HG03097 (cell line): ENCODE measurements at regions not wholly inside any gene's neighbourhood (a gene's known extent, or its start where the extent isn't known, plus 50 kb on each side); places are given as distances from the start of the nearest gene placed in this dataset.

Source experiments
- ATAC-seq: cut with Tn5 transposase; IDR thresholded peaks from one replicate; pipeline ENCODE4 v1.9.1; 2021; ENCODE audit not compliant: unreplicated experiment, low FRiP score

DNA sequence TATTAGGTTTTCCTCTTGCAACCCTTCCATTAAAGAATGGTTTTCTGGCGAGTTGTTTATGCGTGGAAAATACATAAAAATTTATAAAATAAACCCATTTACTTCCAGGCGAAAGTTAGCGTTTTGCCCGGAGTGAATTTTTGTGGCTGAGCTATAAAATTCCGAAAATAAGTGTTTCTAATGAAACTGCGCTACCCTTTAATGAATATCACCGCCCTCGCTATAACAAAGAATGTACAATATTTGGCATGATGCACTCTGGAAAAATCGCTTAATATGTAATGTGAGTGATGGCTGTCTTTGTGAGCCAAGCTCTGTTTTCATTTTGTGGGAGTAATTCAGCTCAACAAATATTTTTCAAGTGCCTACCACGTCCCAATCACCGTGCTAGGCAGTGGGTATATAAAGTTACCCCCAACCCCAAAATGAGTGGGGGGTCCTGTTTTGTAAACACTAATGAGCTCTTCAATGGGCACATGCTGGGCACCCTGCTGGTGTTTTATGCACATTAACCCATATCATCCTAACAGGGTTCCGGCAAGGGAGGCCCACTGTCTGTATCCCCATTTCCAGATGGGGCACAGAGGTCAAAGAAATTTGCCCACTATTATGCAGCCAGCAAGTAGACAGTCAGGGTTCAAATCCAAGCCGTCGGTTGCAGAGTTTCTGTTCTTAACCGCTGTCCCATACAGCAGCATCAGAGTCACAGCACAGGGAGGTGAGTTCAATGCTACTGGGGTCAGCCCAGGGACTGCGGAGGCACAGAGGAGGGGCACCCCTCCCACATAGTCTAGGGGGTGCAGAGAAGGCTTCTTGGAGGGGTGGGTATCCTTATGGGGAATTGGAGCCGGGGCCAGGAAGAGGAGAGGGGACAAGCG, 65.7 kb upstream of the STX18 start:
- ATAC-seq, result no peak

- no peak for ATAC-seq
These were observed 64.5 kb upstream of the STX18 start for GRCh38 chr4:4606321-4606720.

- no peak for ATAC-seq
These were observed 64.0 kb upstream of the STX18 start for GRCh38 chr4:4605849-4606248.

DNA sequence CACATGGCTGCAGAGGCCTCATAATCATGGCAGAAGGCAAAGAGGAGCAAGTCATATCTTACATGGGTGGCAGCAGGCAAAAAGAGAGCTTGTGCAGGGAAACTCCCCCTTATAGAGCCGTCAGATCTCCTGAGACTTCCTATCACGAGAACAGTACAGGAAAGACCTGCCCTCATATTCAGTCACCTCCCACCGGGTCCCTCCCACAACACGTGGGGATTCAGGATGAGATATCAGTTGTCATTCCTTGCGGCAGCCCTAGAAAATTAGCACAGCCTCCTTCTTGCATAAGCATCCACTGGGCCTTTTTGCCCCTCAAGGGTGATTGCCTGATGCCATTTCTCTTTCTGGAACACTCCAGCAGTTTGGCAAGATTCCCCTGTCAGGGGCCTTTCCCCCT, 61.7 kb upstream of the STX18 start:
- no peak for ATAC-seq

- ATAC-seq, result no peak
These were observed 61.2 kb upstream of the STX18 start for GRCh38 chr4:4603067-4603466.

GRCh38 chr4:4602468-4602867, 60.6 kb upstream of the STX18 start:
- no peak for ATAC-seq

DNA sequence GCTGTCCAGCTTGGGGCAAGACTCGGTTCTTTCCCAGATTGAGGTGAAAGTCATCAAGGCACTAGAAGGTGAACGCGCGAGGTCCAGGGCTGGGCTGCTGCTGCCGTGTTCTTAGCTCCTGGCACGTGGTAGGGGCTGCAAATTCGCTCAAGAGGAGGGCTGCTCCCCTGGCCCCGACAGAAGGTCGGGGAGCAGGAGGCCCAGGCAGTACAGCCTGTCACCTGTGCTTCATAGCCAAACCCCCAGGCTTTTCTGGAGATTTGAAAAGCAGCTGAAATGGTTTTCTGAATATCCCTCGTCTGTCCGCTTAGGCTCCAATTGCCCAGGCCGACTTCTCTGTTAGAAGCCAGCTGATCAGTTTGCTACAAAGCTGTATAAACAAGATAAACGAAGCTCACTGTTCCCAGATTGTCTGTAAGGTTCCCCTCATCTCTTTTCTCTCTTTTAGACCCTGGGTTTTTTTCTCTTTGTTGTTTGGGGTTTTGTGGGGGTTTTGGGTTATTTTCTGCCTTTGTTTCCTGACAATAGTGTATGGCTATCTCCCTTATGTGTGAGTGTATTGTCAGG, 60.0 kb upstream of the STX18 start:
- no peak for ATAC-seq

DNA sequence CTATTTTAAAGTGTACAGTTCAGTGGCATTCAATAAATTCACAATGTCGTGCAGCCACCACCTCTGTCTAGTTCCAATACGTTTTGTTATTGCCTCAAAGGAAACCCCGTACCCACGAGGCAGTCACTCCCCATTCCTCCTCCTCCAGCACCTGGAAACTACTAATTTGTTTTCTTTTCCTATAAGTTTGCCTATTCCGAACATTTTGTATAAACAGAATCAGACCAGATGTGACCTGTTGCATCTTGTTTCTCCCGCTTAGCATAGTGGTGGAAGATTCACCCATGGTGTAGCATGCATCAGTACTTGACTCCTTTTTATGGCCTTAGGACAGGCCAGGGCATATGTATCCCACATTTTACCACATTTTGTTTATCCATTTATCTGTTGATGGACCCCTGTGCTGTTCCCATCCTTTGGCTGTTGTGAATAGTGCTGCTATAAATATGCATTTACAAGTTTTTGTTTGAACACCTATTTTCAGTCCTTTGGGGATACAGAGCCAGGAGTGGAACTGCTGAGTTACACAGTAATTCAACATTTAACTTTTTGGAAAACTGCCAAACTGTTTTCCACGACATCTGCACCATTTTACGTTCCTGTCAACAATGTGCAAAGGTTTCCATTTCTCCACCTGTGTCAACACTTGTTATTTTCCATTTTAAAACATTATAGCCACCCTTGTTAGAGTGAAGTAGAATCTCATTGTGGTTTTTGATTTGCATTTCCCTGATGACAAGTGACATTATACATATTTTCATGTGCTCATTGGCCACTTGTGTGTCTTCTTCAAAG, 57.8 kb upstream of the STX18 start:
- ATAC-seq, result no peak

GRCh38 chr4:4598851-4599411, 57.1 kb upstream of the STX18 start:
- ATAC-seq, result no peak

DNA sequence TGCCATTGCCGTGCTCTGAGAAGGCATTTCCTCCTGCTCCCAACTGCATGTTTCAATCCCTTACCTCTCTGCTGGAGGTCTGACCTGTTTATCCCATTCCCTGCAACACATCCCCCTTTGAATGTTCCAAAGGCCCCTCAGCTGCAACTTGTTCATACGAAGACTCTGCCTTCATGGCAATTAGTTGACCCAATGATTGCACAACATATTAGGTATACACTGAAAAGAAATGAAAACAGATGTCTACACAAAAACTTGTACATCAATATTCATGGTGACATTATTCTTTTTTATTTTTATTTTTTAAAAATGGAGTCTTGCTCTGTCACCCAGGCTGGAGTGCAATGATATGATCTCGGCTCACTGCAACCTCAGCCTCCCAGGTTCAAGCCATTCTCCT, 54.9 kb upstream of the STX18 start:
- ATAC-seq, result no peak

GRCh38 chr4:4595252-4595651, 53.4 kb upstream of the STX18 start:
- no peak for ATAC-seq

DNA sequence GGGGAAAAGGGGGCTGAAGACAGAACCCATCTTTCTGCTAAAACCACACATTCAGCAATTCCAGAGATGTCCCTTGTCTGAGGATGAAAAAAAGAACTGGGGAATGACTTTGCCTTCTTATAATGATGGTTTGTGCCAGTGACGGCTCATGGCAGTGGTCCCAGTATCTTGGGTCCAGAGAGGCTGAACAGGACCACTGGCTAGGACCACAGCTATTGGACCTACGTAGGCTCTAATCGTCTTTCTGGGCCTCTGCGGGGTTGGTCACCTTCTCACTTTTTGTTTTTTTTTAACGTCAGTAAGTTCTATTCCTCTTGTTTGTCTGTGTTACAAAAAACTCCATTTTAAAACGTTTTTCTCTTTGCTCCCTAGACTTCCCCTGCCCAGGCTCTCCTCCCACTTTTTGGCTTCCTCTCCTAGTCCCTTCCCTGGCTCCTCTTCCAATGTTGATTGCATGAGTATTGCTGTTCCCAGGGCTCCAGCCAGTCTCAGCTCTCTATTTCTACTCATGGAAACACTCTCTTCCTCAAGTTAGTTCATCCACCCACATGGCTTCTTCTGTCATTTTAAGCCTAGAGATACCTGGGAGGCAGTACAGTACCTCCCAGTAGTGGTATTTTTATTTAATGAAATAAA, 52.6 kb upstream of the STX18 start:
- no peak for ATAC-seq

DNA sequence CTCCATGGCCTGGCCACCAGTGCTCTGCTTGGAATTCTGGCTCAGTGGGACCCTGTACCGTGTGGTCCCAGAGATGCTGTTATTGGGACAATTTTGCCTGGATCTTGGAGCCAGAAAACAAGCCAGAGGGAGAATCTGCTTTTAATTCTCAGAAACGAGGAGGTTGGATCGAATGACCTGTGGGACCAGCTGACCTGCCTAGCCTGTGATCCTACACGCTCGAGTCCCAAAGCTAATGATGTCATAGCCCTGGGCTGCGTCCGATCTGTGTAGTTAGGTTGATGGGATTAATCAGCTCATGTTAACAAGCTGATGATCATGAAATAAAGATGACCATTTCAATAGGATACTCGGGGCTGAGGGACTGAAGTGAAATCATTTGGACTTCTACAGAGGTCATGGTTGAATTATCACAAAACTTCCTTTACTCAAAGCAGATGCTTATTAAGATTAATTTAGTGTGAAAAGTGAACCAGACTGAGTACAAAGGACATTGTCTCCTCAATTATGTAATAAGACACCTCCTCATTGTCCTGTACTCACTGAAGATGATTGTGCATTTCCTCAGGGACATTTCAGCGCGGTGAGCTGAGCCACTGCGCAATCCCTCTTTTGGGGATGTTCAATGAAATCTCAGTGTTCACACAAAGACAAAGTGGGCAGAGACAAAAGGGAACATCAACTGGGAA, 51.9 kb upstream of the STX18 start:
- no peak for ATAC-seq

DNA sequence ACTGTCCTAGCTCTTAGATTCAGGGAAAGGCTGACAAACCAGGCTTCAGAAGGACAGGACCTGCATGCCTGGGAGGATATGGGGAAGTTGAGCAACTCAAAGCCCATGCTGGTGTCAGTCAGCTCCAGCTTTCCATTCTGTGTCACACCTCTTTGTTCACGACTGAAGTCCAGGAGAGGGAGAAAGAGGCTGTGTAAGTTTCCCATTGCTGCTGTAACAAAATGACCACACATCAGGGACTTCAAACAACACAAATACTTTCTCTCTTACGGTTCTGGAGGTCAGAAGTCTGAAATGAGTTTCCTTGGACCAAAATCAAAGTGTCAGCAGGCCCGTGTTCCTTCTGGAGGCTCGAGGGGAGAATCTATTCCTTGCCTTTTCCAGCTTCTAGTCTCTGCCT, 50.6 kb upstream of the STX18 start:
- no peak for ATAC-seq
